WTC11 (cell line): ENCODE measurements at regions not wholly inside any gene's neighbourhood (a gene's known extent, or its start where the extent isn't known, plus 50 kb on each side); places are given as distances from the start of the nearest gene placed in this dataset.

Experiments used
- ATAC-seq: fragments of 200-7000 bp; cut with Tn5 transposase; 2 replicates; pipeline ENCODE4 v1.10.0; 2021; ENCODE audit warnings: mild to moderate bottlenecking, moderate library complexity
- CTCF ChIA-PET: fragments of 300-600 bp; sonication (Branson Sonifier 250); formaldehyde crosslinking; loops from one replicate; lab custom pipeline; 2021; ENCODE audit warnings: antibody characterized with exemption; lab: Charles Lee
- POLR2A ChIA-PET: fragments of 350-600 bp; sonication (Branson Sonifier 250); formaldehyde crosslinking; loops from one replicate; lab custom pipeline; 2021; ENCODE audit warnings: antibody characterized with exemption; lab: Charles Lee
- DNase-seq: peaks from one replicate; pipeline ENCODE4 v3.0.0; 2021; ENCODE audit warnings: low spot score
- H3K27ac Mint-ChIP-seq: 2 replicates; pipeline ENCODE4 v1.8.0; 2021; ENCODE audit warnings: mixed read lengths
- H3K27me3 Mint-ChIP-seq: 2 replicates; pipeline ENCODE4 v1.8.0; 2021; ENCODE audit warnings: low read depth, mild to moderate bottlenecking, moderate library complexity, mixed read lengths
- H3K36me3 Mint-ChIP-seq: 2 replicates; pipeline ENCODE4 v1.8.0; 2021; ENCODE audit warnings: mixed read lengths
- H3K4me1 Mint-ChIP-seq: 2 replicates; pipeline ENCODE4 v1.8.0; 2022; ENCODE audit warnings: mixed read lengths
- H3K4me3 Mint-ChIP-seq: 2 replicates; pipeline ENCODE4 v1.8.0; 2021; ENCODE audit warnings: mild to moderate bottlenecking, moderate library complexity, mixed read lengths
- H3K9me3 Mint-ChIP-seq: 2 replicates; pipeline ENCODE4 v1.8.0; 2021; ENCODE audit warnings: mixed read lengths
- ATF6 ChIP-seq: sonication (generic); formaldehyde crosslinking; IDR thresholded peaks from 2 replicates; pipeline ENCODE4 v1.8.1; 2023; ENCODE audit warnings: mild to moderate bottlenecking, missing genetic modification reagents
- CREB1 ChIP-seq: sonication (generic); formaldehyde crosslinking; IDR thresholded peaks from 2 replicates; pipeline ENCODE4 v1.8.0; 2023; ENCODE audit warnings: mild to moderate bottlenecking, missing genetic modification reagents
- CREM ChIP-seq: sonication (generic); formaldehyde crosslinking; IDR thresholded peaks from 2 replicates; pipeline ENCODE4 v1.8.1; 2022; ENCODE audit warnings: mild to moderate bottlenecking, missing genetic modification reagents, moderate library complexity
- ELF4 ChIP-seq: sonication (generic); formaldehyde crosslinking; IDR thresholded peaks from 2 replicates; pipeline ENCODE4 v1.8.1; 2022; ENCODE audit warnings: low read depth, mild to moderate bottlenecking, moderate library complexity, missing genetic modification reagents
- ESRRA ChIP-seq: sonication (generic); formaldehyde crosslinking; IDR thresholded peaks from 2 replicates; pipeline ENCODE4 v1.8.1; 2022; ENCODE audit warnings: mild to moderate bottlenecking, missing genetic modification reagents, borderline replicate concordance
- FOXK1 ChIP-seq: sonication (generic); formaldehyde crosslinking; IDR thresholded peaks from 2 replicates; pipeline ENCODE4 v1.8.0; 2022; ENCODE audit warnings: mild to moderate bottlenecking, moderate library complexity, missing genetic modification reagents
- GABPB1 ChIP-seq: sonication (generic); formaldehyde crosslinking; IDR thresholded peaks from 2 replicates; pipeline ENCODE4 v1.8.1; 2023; ENCODE audit warnings: mild to moderate bottlenecking, missing genetic modification reagents
- GTF2I ChIP-seq: fragments of 250-450 bp; sonication (Bioruptor Pico); conservative IDR thresholded peaks from 2 replicates; pipeline ENCODE4 v1.4.0; 2021; ENCODE audit warnings: mild to moderate bottlenecking
- JUN ChIP-seq: sonication (generic); formaldehyde crosslinking; IDR thresholded peaks from 2 replicates; pipeline ENCODE4 v1.8.0; 2023; ENCODE audit warnings: mild to moderate bottlenecking, missing genetic modification reagents
- KAT7 ChIP-seq: sonication (generic); formaldehyde crosslinking; IDR thresholded peaks from 2 replicates; pipeline ENCODE4 v1.8.1; 2023; ENCODE audit warnings: missing genetic modification reagents, mild to moderate bottlenecking, borderline replicate concordance
- NFATC4 ChIP-seq: fragments of 250-450 bp; sonication (Bioruptor Pico); IDR thresholded peaks from 2 replicates; pipeline ENCODE4 v1.9.0; 2021; ENCODE audit warnings: mild to moderate bottlenecking
- NR1H2 ChIP-seq: sonication (generic); formaldehyde crosslinking; IDR thresholded peaks from 2 replicates; pipeline ENCODE4 v1.9.0; 2021; ENCODE audit warnings: mild to moderate bottlenecking, moderate library complexity, missing genetic modification reagents
- NR2C2 ChIP-seq: sonication (generic); formaldehyde crosslinking; IDR thresholded peaks from 2 replicates; pipeline ENCODE4 v1.8.0; 2022; ENCODE audit warnings: mild to moderate bottlenecking, missing genetic modification reagents
- OVOL2 ChIP-seq: fragments of 250-450 bp; sonication (Bioruptor Pico); IDR thresholded peaks from 2 replicates; pipeline ENCODE4 v1.9.0; 2021; ENCODE audit warnings: mild to moderate bottlenecking, borderline replicate concordance
- PRDM15 ChIP-seq: sonication (generic); formaldehyde crosslinking; IDR thresholded peaks from 2 replicates; pipeline ENCODE4 v1.8.0; 2022; ENCODE audit warnings: missing genetic modification reagents
- RORB ChIP-seq: fragments of 250-450 bp; sonication (Bioruptor Pico); IDR thresholded peaks from 2 replicates; pipeline ENCODE4 v1.9.0; 2021; ENCODE audit warnings: mild to moderate bottlenecking
- SMAD4 ChIP-seq: sonication (generic); formaldehyde crosslinking; IDR thresholded peaks from 2 replicates; pipeline ENCODE4 v1.8.0; 2022; ENCODE audit warnings: mild to moderate bottlenecking, missing genetic modification reagents
- SOX15 ChIP-seq: fragments of 250-450 bp; sonication (Bioruptor Pico); IDR thresholded peaks from 2 replicates; pipeline ENCODE4 v1.9.0; 2021; ENCODE audit warnings: mild to moderate bottlenecking
- TEAD4 ChIP-seq: sonication (generic); formaldehyde crosslinking; IDR thresholded peaks from 2 replicates; pipeline ENCODE4 v1.8.0; 2022; ENCODE audit warnings: mild to moderate bottlenecking, missing genetic modification reagents
- ZNF138 ChIP-seq: sonication (generic); formaldehyde crosslinking; conservative IDR thresholded peaks from 2 replicates; pipeline ENCODE4 v1.8.1; 2022; ENCODE audit warnings: mild to moderate bottlenecking, moderate library complexity, missing genetic modification reagents
- ZNF263 ChIP-seq: sonication (generic); formaldehyde crosslinking; IDR thresholded peaks from 2 replicates; pipeline ENCODE4 v1.8.1; 2022; ENCODE audit warnings: low read depth, mild to moderate bottlenecking, moderate library complexity, missing genetic modification reagents
- ZNF317 ChIP-seq: sonication (generic); formaldehyde crosslinking; IDR thresholded peaks from 2 replicates; pipeline ENCODE4 v1.8.1; 2023; ENCODE audit warnings: low read depth, mild to moderate bottlenecking, moderate library complexity, missing genetic modification reagents, borderline replicate concordance
- ZNF396 ChIP-seq: fragments of 250-450 bp; sonication (Bioruptor Pico); IDR thresholded peaks from 2 replicates; pipeline ENCODE4 v1.8.0; 2021; ENCODE audit warnings: mild to moderate bottlenecking, moderate library complexity, borderline replicate concordance
- TF ChIP-seq, protein P1 (sequence below): sonication (generic); formaldehyde crosslinking; conservative IDR thresholded peaks from 2 replicates; pipeline ENCODE4 v1.8.1; 2023; ENCODE audit warnings: mild to moderate bottlenecking, low read depth, missing genetic modification reagents, moderate library complexity
- TF ChIP-seq, protein P2 (sequence below): sonication (generic); formaldehyde crosslinking; IDR thresholded peaks from 2 replicates; pipeline ENCODE4 v1.8.1; 2022; ENCODE audit warnings: missing genetic modification reagents, borderline replicate concordance
- TF ChIP-seq, protein P3 (sequence below): fragments of 250-450 bp; sonication (Bioruptor Pico); conservative IDR thresholded peaks from 2 replicates; pipeline ENCODE4 v1.9.0; 2021; ENCODE audit warnings: mild to moderate bottlenecking

DNA sequence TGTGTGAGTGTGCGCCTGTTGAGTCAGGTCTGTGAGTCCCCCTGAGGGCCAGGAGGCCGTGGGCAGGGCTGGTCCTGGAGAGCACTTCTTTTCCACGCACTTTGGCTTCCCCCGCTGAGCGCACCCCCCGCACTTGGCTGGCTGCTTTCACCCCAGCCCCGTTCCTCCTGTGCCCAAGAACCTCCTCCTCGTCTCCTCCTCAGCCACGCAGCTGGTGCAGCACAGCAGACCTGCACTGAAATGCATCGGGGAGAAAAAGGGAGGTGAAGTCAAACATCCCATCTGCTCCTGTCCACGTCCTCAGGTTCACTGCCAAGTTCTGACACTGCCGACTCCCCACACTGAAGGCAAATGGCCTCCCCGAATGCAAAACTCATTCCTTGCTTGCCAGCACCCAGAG lies 362.7 kb upstream of the SFSWAP start:
- no peak for TF ChIP-seq KAT7 (CRISPR knock-in tag)
- no peak for TF ChIP-seq SOX15 (CRISPR knock-in tag)
- TF ChIP-seq NR1H2 (CRISPR knock-in tag): no peak
- no peak for TF ChIP-seq ELF4
- TF ChIP-seq PRDM15: no peak
- no peak for TF ChIP-seq CREM (CRISPR knock-in tag)
- no peak for TF ChIP-seq TEAD4
- no peak for TF ChIP-seq ZNF138 (CRISPR knock-in tag)
- no peak for TF ChIP-seq CREB1 (CRISPR knock-in tag)
- Mint-ChIP-seq H3K4me1 (peaks cover 43% of the 10 kb centered on the region), H3K27ac (peak overlapping the region; percentile 46), H3K36me3 (peaks cover 4% of the 10 kb centered on the region; the same call in 1 of the 2 replicates), H3K9me3 (peaks cover 11% of the 10 kb centered on the region), H3K4me3 (peak overlapping the region; percentile 23; the same call in 1 of the 2 replicates), H3K27me3 (no peaks in the 10 kb centered on the region; the same call in 1 of the 2 replicates)
- ChIA-PET CTCF (no interaction called here), POLR2A (no interaction called here)
- DNase-seq: no peak
- ATAC-seq: peak; percentile 43

DNA sequence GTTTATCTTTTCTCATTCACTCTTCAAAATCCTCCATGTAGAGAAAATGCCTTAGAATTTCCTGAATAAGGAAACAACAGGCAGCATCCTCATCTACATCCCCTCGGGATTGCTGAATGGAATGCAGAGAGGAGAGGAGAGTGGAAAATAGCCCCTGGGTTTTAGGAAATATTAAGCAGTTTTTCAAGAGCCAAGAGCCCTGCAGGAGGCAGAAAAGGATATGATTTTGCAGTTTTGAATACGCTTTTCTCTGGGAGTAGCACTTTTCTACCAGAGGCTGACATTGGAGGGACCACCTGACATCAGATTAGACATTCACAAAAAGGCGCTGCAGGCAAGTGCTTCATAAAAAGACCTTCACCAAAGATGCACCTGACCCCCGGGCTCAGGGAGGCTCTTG lies 362.2 kb upstream of the SFSWAP start:
- Mint-ChIP-seq H3K4me1 (peaks cover 43% of the 10 kb centered on the region), H3K27ac (peak overlapping the region; percentile 46)
- POLR2A ChIA-PET: no interaction called here
- no peak for TF ChIP-seq OVOL2 (CRISPR knock-in tag)
- no peak for TF ChIP-seq ZNF263
- no peak for TF ChIP-seq JUN (CRISPR knock-in tag)
- TF ChIP-seq, protein P1, sequence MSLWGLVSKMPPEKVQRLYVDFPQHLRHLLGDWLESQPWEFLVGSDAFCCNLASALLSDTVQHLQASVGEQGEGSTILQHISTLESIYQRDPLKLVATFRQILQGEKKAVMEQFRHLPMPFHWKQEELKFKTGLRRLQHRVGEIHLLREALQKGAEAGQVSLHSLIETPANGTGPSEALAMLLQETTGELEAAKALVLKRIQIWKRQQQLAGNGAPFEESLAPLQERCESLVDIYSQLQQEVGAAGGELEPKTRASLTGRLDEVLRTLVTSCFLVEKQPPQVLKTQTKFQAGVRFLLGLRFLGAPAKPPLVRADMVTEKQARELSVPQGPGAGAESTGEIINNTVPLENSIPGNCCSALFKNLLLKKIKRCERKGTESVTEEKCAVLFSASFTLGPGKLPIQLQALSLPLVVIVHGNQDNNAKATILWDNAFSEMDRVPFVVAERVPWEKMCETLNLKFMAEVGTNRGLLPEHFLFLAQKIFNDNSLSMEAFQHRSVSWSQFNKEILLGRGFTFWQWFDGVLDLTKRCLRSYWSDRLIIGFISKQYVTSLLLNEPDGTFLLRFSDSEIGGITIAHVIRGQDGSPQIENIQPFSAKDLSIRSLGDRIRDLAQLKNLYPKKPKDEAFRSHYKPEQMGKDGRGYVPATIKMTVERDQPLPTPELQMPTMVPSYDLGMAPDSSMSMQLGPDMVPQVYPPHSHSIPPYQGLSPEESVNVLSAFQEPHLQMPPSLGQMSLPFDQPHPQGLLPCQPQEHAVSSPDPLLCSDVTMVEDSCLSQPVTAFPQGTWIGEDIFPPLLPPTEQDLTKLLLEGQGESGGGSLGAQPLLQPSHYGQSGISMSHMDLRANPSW (CRISPR knock-in tag): no peak
- TF ChIP-seq ATF6 (CRISPR knock-in tag): no peak
- no peak for TF ChIP-seq SMAD4 (CRISPR knock-in tag)
- TF ChIP-seq RORB (CRISPR knock-in tag): no peak
- TF ChIP-seq, protein P2, sequence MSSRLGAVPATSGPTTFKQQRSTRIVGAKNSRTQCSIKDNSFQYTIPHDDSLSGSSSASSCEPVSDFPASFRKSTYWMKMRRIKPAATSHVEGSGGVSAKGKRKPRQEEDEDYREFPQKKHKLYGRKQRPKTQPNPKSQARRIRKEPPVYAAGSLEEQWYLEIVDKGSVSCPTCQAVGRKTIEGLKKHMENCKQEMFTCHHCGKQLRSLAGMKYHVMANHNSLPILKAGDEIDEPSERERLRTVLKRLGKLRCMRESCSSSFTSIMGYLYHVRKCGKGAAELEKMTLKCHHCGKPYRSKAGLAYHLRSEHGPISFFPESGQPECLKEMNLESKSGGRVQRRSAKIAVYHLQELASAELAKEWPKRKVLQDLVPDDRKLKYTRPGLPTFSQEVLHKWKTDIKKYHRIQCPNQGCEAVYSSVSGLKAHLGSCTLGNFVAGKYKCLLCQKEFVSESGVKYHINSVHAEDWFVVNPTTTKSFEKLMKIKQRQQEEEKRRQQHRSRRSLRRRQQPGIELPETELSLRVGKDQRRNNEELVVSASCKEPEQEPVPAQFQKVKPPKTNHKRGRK: no peak
- no peak for TF ChIP-seq ZNF396 (CRISPR knock-in tag)
- TF ChIP-seq FOXK1 (CRISPR knock-in tag): no peak
- TF ChIP-seq ESRRA (CRISPR knock-in tag): no peak
- no peak for TF ChIP-seq NR2C2 (CRISPR knock-in tag)
- no peak for TF ChIP-seq GTF2I (CRISPR knock-in tag)
- no peak for TF ChIP-seq ZNF317
- TF ChIP-seq, protein P3, sequence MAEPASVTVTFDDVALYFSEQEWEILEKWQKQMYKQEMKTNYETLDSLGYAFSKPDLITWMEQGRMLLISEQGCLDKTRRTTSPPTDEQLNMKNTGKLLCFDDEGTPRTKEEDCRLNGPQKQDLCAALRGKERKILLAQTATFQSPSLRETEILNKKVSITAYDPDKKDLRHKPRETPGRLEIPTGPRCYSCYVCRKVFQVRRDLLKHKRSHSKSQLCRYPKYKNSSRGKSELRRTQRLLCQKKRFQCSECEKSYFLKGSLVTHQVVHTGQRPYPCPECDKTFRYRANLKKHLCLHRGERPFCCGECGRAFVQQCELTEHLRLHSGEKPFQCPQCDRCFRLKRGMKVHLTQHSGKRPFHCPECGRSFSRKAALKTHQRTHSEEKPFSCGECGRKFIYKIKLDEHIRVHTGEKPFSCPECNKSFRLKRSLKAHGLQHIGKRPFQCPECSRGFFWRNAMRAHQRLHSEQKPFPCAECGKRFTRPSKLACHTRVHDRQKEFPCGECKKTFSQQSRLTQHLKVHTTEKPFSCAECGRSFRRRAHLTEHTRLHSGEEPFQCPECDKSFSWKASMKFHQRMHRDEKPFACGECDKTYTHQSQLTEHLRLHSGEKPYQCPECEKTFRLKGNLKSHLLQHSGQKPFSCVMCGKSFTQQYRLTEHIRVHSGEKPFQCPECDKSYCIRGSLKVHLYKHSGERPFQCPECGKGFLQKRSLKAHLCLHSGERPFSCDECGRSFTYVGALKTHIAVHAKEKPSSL: no peak
- no peak for TF ChIP-seq GABPB1 (CRISPR knock-in tag)
- no peak for TF ChIP-seq NFATC4 (CRISPR knock-in tag)
- no peak for TF ChIP-seq SOX15 (CRISPR knock-in tag)
- TF ChIP-seq, all 79 proteins: peak for 0
- no peak; the same call in 1 of the 2 replicates for ATAC-seq
- DNase-seq: no peak
- H3K27me3 Mint-ChIP-seq: no peaks in the 10 kb centered on the region; the same call in 1 of the 2 replicates
- CTCF ChIA-PET: no interaction called here
- H3K36me3 Mint-ChIP-seq: peaks cover 4% of the 10 kb centered on the region; the same call in 1 of the 2 replicates
- peaks cover 11% of the 10 kb centered on the region for H3K9me3 Mint-ChIP-seq
- H3K4me3 Mint-ChIP-seq: peak overlapping the region; percentile 23; the same call in 1 of the 2 replicates
